ENCODE measurements at regions not wholly inside any gene's neighbourhood (a gene's known extent, or its start where the extent isn't known, plus 50 kb on each side); places are given as distances from the start of the nearest gene placed in this dataset.

DNA sequence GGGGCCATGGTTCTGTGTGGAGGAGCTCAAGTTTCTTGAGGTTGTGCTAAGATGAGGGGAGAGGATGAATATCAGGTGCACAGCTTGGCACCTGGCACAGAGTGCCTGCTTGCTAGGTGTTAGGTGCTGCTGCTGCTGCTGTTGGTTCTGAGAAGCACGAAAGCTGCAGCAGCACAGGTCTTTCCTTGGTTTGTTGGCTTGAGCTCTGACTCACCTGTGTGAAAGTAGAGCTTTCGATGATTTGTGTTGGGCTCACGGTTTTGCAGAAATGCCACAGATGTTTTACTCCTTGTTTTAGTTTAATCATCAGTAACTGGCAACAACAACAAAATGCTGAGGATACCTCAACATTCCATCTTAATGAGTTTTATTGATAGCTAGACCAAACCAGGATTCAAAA is 221.6 kb downstream of the BRINP2 start:
- DNase-seq = no peak

DNA sequence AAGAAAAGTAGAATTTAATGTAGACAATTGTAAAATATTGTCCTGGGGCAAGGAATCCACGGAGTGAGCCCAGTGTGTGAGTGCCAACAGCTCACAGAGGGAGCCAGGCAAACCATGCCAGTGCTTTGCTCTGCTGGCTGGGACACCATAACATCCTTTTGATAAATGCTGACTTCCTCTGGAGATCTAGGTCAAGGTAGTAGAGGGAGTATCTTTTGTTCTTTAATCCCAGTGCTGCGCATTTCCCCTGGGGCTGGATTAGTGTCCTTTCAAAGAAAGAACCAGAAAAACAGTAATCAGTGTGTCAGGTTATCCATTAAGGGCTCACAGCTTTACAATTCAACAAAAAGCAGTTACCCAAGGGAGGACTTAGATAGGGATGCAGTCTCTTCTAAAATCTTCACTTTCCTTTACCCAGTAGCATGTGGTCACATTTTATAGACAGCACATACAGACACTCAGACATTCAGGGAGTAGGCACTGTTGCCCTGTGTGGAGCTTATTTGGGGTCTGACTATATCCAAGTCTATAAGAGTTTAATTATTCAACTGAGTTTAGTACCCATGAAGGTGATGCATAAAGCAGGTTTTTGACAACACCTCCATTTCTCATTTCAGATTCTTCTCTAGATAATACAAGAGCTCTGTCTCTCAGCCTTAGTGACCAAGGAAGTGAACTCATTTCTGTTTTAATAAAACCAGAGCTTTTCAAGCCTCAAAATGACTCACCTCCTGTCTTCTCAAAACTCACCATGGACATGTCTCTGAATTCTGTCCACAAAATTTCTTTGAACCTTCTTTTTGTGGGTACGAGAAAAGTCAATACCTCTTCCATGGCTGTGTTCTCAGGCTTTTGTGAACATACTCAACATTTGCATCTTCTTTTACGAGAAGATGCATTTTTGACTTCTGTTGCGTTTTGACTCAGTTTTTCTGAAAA is 215.3 kb downstream of the BRINP2 start:
- peak; percentile 5 for DNase-seq

DNA sequence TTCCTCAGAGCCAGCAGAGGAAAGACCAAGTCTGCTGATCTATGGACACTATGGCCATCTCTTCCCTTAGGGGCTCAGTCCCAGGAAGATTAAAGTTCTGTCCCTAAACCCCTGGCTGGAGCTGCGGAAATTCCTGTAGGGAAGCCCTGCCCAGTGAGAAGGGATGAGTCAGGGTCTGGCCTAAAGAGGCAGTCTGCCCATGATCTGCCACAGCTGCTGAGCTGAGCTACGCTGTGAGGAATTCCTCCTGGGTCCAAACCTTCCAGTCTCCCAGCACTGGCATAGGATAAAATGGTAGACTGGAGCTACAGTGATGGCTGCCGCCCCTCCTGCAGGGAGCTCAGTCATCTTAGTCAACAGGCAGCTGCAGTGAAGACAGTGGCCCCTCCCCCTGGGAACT is 213.7 kb downstream of the BRINP2 start:
- DNase-seq = peak; percentile 35

DNA sequence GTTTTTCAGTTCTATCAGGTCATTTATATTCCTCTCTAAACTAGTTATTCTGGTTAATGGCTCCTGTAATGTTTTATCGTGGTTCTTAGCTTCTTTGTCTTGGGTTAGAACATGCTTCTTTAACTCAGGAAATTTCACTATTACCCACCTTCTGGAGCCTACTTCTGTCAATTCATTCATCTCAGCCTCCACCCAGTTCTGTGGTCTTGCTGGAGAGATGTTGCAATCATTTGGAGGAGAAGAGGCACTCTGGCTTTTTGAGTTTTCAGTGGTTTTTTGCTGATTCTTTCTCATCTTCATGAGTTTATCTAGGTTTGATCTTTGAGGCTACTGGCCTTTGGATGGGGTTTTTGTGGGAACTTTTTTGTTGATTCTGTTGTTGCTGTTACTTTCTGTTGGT is 213.0 kb downstream of the BRINP2 start:
- DNase-seq = no peak

DNA sequence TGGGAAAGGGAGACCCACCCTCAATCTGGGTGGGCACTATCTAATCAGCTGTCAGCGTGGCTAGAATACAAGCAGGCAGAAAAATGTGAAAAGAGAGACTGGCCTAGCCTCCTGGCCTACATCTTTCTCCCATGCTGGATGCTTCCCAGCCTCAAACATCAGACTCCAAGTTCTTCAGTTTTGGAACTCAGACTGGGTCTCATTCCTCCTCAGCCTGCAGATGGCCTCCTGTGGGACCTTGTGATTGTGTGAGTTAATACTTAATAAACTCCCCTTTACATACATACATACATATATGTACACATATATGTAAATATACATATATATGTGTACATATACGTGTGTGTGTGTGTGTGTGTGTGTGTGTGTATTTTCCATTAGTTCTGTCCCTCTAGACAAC is 207.1 kb downstream of the BRINP2 start:
- DNase-seq = no peak

DNA sequence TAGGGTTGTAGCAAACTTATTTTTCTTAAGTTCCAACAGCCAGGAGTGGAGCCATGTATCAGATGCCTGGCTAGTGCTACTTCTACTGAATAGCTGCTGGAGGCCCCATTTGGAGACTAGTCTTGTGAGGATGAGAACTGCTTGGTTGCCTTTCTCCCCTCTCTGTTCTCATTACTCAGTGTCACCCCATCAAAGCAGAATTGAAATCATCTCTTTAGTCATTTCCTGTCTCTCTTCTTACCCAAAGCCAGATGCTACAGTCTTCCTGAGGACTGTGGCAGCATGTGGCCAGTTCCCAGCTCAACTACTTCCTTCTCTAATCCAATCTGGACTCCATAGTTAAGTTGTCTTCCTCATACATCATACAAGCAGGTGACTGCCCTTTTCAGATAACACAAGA is 197.5 kb downstream of the BRINP2 start:
- DNase-seq = peak; percentile 49

DNA sequence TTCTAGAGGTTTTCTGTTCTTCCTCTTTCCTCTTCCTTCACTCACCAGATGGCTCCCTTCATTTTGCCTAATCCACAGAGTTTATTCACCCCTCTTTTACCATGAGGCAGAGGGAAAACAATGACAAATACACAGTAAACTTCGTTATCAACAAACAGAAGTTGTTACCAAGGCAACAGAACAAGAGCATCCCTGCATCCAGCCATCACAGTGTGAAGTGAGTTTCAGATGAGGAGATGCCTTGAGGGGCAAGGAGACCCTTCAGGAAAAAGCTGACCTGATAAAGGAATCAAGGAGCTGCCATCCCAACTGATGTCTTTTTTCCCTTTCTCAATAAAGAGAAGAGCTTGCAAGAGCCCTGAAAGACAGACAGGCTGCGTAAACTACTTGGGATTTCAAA is 195.3 kb downstream of the BRINP2 start:
- no peak for DNase-seq

DNA sequence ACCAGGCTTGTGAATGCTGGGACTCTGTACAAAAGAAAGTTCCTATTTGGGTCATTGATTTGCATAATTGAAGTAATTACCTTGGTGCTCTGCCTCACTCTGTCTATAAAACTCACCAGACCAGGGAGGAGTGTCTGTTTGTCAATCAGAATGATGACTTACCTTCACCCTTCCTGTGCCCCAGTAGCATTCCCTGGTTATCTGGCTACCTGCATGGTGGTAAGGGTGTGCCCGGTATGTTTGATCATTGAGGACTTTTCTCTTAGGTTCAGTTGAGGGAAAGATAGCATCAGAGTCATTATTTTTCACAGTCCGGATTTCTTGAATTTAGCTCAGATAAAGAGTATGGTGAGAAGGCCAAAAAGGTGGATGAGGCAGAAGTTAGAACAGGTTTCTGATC is 190.0 kb downstream of the BRINP2 start:
- no peak for DNase-seq

DNA sequence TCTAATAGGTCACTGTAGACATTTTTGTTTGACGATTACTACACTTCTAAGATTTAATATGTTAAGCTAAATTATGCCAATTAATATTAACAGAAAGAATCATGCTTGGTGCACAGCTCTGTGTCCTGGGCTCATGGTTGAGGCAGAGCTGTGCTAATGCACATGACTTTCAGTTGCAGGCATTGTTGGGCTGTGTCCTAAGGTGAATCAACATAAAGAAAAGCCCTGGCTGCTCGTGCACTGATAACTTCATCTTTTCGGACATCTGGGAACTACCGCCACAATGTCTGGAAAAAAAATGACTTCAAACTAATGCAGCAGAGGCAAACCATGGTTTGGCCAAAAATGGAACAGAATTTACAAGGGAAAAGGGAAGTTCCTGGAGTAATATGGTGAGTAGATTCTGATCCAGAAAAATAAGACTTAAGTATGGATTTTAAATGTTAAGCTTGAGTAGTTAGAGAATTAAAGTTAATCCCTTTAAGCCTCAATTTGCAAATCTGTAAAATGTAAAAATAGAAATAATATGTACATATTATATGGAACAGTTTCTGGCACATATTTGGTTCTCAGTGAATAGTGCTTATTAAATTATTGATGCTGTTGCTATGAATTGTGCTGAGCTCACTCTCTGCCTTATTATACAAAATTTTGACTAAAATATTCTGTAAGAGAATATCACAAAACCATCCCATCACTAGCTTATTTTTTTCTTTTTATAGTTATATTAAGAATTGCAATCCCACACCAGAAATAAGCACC is 186.1 kb downstream of the BRINP2 start:
- no peak for DNase-seq

DNA sequence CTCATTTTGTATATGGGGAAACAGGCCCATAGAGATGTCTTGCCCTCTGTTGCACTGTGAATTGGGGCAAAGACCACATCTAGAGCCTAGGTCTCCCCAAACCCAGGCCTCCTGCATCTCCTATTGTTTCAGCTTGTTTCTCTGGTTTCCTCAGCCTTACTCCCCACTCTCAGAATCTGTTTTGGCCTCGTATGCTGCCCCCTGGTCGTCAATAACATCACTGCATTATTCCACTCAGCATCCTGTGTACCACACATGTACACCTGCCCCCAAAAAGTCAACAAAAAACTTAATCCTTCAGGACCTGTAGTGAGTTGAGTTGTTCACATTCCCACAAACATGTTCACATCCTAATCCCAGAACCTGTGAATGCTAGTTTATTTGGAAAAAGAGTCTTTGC is 184.8 kb downstream of the BRINP2 start:
- DNase-seq = peak; percentile 34

DNA sequence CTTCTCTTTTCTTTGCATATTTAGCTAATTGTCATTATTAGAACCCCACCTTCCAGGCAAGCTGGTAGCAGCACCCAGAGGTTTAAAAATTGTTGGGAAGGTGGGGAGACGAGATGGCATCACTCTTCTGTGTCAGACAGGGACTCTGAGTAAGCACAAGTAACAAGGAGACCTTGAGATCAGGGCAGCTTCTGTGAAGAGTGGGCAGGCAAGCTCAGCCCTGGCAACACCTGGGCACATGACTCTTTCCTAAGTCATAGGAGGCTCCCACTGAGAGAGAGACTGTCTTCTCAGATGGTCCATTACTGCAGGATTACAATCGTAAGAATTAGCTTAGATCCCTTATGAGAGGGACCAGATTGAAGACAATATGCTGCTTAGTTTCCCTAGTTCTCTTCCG is 183.5 kb downstream of the BRINP2 start:
- DNase-seq = no peak

DNA sequence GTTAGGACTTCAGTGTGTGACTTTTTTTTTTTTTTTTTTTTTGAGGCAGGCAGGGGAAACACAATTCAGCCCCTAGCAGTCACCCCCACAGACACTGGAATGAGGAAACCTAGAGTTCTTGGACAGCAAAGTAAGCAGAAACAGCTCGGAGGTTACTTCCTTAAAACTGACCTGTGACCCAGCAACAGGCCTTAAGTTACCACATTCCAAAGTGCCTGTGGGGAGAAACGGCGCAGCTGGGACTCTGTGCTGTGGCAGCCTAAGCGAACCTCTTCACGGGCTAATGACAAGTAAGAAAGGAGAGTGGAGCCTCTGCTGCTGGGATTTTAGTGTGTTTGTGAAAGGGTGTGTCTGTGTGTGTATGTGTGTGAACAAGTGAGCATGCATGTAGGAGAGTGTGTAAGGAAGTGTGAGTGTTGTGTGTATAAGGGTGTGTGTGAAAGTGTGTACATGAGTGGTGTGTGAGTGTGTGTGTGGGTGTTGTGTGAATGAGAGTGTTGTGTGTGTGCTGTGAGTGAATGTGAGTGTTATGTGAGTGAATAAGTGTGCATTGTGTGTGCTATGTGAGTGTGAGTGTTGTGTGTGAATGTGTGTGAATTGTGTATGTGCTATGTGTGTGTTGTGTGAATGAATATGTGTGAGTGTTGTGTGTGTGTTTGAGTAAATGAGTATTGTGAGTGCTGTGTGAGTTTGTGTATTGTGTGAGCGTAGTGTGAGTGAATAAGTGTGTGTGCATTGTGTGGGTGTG is 180.8 kb downstream of the BRINP2 start:
- DNase-seq = no peak

DNA sequence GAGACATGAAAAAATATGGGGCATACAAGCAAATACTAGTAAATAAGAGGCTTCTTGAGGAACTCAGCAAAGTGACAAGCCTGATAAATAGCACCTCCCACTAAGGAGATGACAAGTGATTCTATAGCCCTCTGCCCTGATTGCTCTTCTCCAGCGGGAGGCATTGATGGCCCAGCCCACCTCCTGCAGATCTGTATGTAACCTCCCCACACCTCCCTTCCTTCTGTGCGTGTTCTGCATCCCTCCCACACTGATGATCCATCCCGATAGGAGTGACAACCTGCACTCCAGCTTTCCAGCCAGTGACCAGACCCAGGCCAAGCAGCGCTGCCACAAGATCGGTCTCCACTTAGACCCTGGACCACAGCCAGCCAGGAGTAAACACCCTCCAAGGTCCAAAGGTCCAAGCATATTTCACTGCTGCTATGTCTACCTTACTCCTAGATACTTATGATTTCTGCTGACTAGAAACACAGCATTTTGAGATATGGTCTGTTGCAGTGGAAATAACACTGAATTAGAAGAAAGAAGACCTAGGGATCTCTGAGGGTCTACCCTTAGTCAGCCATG is 176.1 kb downstream of the BRINP2 start:
- DNase-seq = no peak

DNA sequence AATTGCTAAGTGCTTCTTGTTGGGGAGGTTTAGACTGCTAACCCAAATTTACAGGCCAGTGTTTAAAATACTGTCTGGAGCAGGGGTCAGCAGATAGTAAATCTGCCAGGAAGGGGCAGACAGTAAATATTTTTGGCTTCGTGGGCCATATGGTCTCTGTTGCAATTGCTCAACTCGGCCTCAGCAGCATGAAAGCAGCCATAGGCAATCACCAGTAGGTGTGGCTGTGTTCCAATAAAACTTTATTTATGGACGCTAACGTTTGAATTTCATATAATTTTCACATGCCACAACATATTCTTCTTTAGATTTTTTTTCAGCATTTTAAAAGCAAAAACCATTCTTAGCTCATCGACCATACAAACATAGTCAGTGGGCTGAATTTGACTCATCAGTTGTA is 172.7 kb downstream of the BRINP2 start:
- DNase-seq = peak; percentile 35

DNA sequence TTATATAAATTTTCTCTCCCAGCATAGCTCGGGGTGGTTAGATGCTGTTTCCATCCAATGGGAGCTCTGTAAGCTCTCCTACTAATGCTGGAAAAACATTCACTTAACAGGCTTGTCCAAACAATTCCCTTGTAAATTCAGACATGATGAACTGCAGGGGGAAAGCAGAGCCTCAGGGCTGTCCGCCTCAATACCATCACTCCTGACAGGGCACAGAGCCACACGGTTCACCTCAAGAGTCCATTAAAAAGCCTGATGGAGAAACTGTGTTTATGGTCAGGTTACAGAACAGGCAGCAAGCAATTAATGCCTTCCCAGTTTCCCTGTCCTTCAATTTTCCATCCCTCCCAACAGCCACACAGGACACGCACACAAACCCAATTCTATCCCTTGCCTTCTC is 171.0 kb downstream of the BRINP2 start:
- DNase-seq = no peak

DNA sequence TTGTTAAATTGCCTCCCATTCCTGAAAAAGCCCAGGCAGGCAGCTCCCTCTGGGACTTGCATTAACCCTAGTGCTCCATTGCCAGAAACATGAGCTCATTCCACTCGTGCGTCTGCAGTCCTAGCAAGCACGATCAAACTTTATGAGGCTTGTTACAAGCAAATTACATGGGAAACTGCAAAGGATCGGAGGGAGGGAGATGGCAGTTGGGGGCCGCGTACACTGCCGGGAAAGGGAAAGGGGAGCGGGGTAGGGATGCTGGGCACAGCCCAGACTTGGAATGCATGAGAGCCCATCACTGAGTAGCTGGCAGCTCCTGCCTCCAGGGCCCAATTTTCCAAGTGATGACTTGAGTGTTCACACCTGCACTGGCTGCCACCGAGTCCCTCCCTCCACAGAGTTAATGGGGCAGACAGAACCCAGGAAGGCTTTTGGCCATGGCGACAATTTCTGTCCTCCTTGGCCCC is 169.9 kb downstream of the BRINP2 start:
- peak; percentile 48 for DNase-seq

DNA sequence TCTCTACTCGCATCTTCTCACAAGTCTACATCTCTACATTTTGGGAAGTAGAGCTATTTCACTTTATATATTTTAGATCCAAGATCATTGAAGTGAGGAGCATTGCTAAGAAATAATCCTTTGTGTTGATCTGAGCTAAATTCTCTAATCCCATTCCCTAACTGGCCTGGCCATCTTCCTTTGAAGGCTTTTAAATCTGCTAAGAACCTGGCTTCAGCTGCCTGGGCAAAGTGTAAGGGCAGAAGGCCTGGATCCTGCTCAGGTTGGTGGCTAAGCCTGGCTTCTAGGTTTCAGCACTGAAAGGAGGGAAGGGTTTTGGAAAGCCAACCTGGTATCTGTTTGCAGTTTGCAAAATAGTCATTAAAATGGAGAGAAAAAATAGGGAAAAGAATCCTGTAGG is 167.6 kb downstream of the BRINP2 start:
- DNase-seq = no peak

DNA sequence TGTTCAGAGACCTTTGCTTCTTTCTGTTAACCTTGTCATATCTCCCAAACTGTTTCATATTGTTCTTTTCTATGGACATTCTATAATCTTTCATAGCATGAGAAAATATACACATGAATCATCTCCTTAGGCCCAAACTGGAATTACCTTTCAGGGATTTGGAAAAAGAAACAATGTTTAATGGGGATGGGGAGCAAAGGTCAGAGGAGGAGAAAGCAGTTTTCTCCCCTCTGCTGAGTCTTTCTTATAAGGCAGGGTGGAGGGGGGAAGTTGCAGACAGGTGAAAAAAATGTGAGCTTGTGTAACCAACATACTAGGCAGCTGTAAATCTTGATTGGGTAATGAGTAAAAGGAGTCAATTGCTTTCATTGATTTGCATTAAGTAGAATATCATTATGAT is 164.1 kb downstream of the BRINP2 start:
- DNase-seq = no peak

DNA sequence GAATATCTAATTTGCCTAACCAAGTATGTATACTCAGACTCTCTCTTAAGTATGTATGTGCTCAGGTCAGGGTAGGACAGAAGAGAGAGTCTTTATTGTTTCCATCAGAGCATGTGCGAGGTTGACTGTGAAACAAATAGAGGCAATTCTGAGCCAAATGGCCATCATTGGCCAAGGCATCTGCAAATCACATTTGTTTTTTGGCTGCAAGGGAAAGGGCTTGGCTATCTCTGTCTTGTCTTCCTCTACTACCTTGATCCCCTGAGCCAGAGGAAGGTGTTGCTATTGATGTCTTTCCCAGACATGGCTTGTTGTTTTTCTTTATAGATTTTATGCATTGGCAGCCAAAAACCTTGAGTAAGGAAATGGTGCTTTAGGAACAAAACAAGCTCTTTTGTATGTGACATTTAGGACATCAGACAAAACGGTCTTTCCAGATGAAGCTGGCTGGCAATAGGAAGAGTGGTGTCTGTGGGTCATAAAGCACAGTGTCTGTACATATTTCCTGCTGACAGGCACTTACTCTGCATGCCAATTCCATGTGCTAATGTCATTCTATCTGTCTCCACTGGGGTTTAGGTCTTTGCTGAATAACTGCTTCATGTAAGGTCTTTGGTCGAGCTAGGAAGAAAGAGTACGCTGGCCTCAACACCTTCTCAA is 163.3 kb downstream of the BRINP2 start:
- DNase-seq = peak; percentile 46

Measured in fibroblast of skin of right quadriceps (primary cell).